Adrenal gland (tissue), 9 donors: ENCODE measurements at regions not wholly inside any gene's neighbourhood (a gene's known extent, or its start where the extent isn't known, plus 50 kb on each side); places are given as distances from the start of the nearest gene placed in this dataset.

Experiments used
- DNase-seq, 7 donors: peaks; one replicate each; pipeline ENCODE4 v3.0.0-alpha.2; 2019 to 2020
- H3K27ac ChIP-seq, 5 donors: fragments of 200-600 bp; sonication (generic) in 4 of 5; 1 replicate in 3 of 5; 2 replicates in 2 of 5; pipeline versions ENCODE4 v1.5.1 to v1.8.0; 2016 to 2020; ENCODE audit warnings: mild to moderate bottlenecking in 1 of 5
- H3K27me3 ChIP-seq: fragments of 200-600 bp; 2 replicates; pipeline ENCODE4 v1.8.0; 2021
- H3K36me3 ChIP-seq, 2 donors: fragments of 200-600 bp; replicated peaks in 1 of 2; 1 replicate in 1 of 2; 2 replicates in 1 of 2; pipeline versions ENCODE4 v1.5.1 to v1.8.0; 2018 to 2022
- H3K4me1 ChIP-seq, 2 donors: fragments of 200-600 bp; replicated peaks in 1 of 2; 1 replicate in 1 of 2; 2 replicates in 1 of 2; pipeline versions ENCODE4 v1.5.1 to v1.8.0; 2018 to 2021
- H3K4me3 ChIP-seq, 4 donors: fragments of 200-600 bp; sonication (generic) in 3 of 4; one replicate each; pipeline ENCODE4 v1.5.1; 2016 to 2018
- H3K9me3 ChIP-seq, 3 donors: fragments of 200-600 bp; sonication (generic) in 1 of 3; replicated peaks in 1 of 3; 1 replicate in 2 of 3; 2 replicates in 1 of 3; pipeline versions ENCODE4 v1.5.1 to v1.8.0; 2016 to 2021
- CTCF ChIP-seq, 6 experiments: fragments of 450-650 bp in 4 of 6; fragments of 200-600 bp in 2 of 6; sonication (generic) in 1 of 6; IDR thresholded peaks; 1 replicate in 5 of 6; 2 replicates in 1 of 6; pipeline versions ENCODE4 v1.5.1 to v1.8.0; 2016 to 2021; ENCODE audit warnings: antibody characterized with exemption in 6 of 6, mild to moderate bottlenecking in 2 of 6, moderate library complexity in 1 of 6
- POLR2A ChIP-seq, 2 donors: fragments of 450-650 bp; IDR thresholded peaks; one replicate each; pipeline ENCODE4 v1.6.1; 2017; ENCODE audit warnings: antibody characterized with exemption in 2 of 2, mild to moderate bottlenecking in 2 of 2, moderate library complexity in 1 of 2
- WGBS, 4 donors: extraction: QIAGEN DNeasy Blood & Tissue Kit in 2 of 4; methylation state at CpG; one replicate each; pipeline versions ENCODE4 v1.1.5 to v1.1.7; 2013 to 2017; 5-methylcytosine and 5-hydroxymethylcytosine counted together
- intact Hi-C, 2 donors: fragments of 100-400 bp; cut with DNase I; formaldehyde crosslinking; loops; one replicate each; pipeline versions ENCODE4 v1.14.1 to v1.15.0; 2022 to 2023
- donor health status: healthy with polysubstance abuse.
- donor health status: Bipolar disorder and iron deficiency.
- donor health status: DM: yes; HTN: yes; CAD: no.
- donor health status: DM: no; HTN: no; CAD: no.
- donor health status: DM: no; HTN: no; CAD: no.

GRCh38 chr4:135065366-135065765 is 863.8 kb upstream of the PABPC4L start:
- no peak for DNase-seq
- Histone ChIP-seq H3K27ac (no peak overlapping the region), H3K27me3 (no peaks in the 10 kb centered on the region), H3K4me1 (no peaks in the 10 kb centered on the region), H3K4me3 (no peak overlapping the region), H3K36me3 (no peaks in the 10 kb centered on the region), H3K9me3 (no peaks in the 10 kb centered on the region)
- 49 to 66% (median 54%) methylated on average over 2 of the region's 2 CpGs for whole genome bisulfite sequencing, 4 donors
- TF ChIP-seq POLR2A (IDR thresholded peaks at IDR 0.05) (no peak), CTCF (IDR thresholded peaks at IDR 0.05) (no peak)
- intact Hi-C loops = no loop called here

GRCh38 chr4:135050086-135050717 is 848.6 kb upstream of the PABPC4L start:
- H3K9me3 ChIP-seq = no peaks in the 10 kb centered on the region
- no peak for DNase-seq
- intact Hi-C loops = no loop called here
- H3K4me1 ChIP-seq = no peaks in the 10 kb centered on the region
- TF ChIP-seq CTCF (IDR thresholded peaks at IDR 0.05) = no peak
- no peak for TF ChIP-seq POLR2A (IDR thresholded peaks at IDR 0.05)
- H3K4me3 ChIP-seq = no peak overlapping the region
- H3K36me3 ChIP-seq = no peaks in the 10 kb centered on the region
- WGBS, 4 donors = 59 to 64% (median 61%) methylated on average over 7 of the region's 7 CpGs
- H3K27ac ChIP-seq = no peak overlapping the region
- no peaks in the 10 kb centered on the region for H3K27me3 ChIP-seq

GRCh38 chr4:135032670-135033069 is 831.1 kb upstream of the PABPC4L start:
- Histone ChIP-seq H3K9me3 (no peaks in the 10 kb centered on the region), H3K4me3 (no peak overlapping the region), H3K36me3 (no peaks in the 10 kb centered on the region), H3K4me1 (no peaks in the 10 kb centered on the region), H3K27ac (no peak overlapping the region), H3K27me3 (no peaks in the 10 kb centered on the region)
- no peak for TF ChIP-seq CTCF (IDR thresholded peaks at IDR 0.05)
- no peak for TF ChIP-seq POLR2A (IDR thresholded peaks at IDR 0.05)
- no peak for DNase-seq
- 39 to 76% (median 66%) methylated on average over 1 of the region's 1 CpG for WGBS, 4 donors
- intact Hi-C loops = no loop called here

- no peak for DNase-seq
- Histone ChIP-seq H3K4me1 (no peaks in the 10 kb centered on the region), H3K4me3 (no peak overlapping the region), H3K27ac (no peak overlapping the region), H3K27me3 (no peaks in the 10 kb centered on the region), H3K9me3 (no peaks in the 10 kb centered on the region), H3K36me3 (no peaks in the 10 kb centered on the region)
- 74 to 81% (median 76%) methylated on average over 5 of the region's 5 CpGs for WGBS, 4 donors
- TF ChIP-seq CTCF (IDR thresholded peaks at IDR 0.05) = no peak
- TF ChIP-seq POLR2A (IDR thresholded peaks at IDR 0.05) = no peak
- intact Hi-C loops = no loop called here
Observed at GRCh38 chr4:135015771-135016170, 814.2 kb upstream of the PABPC4L start.
